Pons (tissue), 1 donor: ENCODE measurements at regions not wholly inside any gene's neighbourhood (a gene's known extent, or its start where the extent isn't known, plus 50 kb on each side); places are given as distances from the start of the nearest gene placed in this dataset.
"Not testable (repeated sequence)": the region's sequence is repeated elsewhere in the genome, so short reads cannot be mapped to it uniquely, and the experiment has no call there.

ENCODE experiments used
- DNase-seq: peaks from one replicate; pipeline ENCODE4 v3.0.0-alpha.2; 2016; ENCODE audit warnings: low spot score

GRCh38 chr10:106078895-106079576, 1085.5 kb downstream of the SORCS1 start:
- no peak for DNase-seq

GRCh38 chr10:106076496-106076895, 1088.0 kb downstream of the SORCS1 start:
- no peak for DNase-seq

- no peak for DNase-seq
Measured at GRCh38 chr10:106053061-106053460, 1111.4 kb downstream of the SORCS1 start.

GRCh38 chr10:106044503-106044902, 1120.0 kb downstream of the SORCS1 start:
- DNase-seq = no peak

GRCh38 chr10:106043863-106044262, 1120.6 kb downstream of the SORCS1 start:
- DNase-seq = peak; percentile 21

- no peak for DNase-seq
Measured at GRCh38 chr10:106038246-106038645, 1126.3 kb downstream of the SORCS1 start.

- no peak for DNase-seq
Measured at GRCh38 chr10:106033065-106033464, 1131.4 kb downstream of the SORCS1 start.

- no peak for DNase-seq
Measured at GRCh38 chr10:106032450-106033002, 1132.0 kb downstream of the SORCS1 start.

GRCh38 chr10:106027240-106027639, 1137.3 kb downstream of the SORCS1 start:
- no peak for DNase-seq

GRCh38 chr10:106025208-106025811, 1139.2 kb downstream of the SORCS1 start:
- DNase-seq = no peak

GRCh38 chr10:106023329-106023728, 1141.2 kb downstream of the SORCS1 start:
- no peak for DNase-seq

GRCh38 chr10:106019559-106019958, 1144.9 kb downstream of the SORCS1 start:
- not testable (repeated sequence) for DNase-seq

GRCh38 chr10:106015369-106016199, 1148.9 kb downstream of the SORCS1 start:
- not testable (repeated sequence) for DNase-seq

- no peak for DNase-seq
Measured at GRCh38 chr10:106011250-106011649, 1153.3 kb downstream of the SORCS1 start.

GRCh38 chr10:106000721-106001120, 1163.8 kb downstream of the SORCS1 start:
- no peak for DNase-seq

GRCh38 chr10:105993609-105994008, 1170.9 kb downstream of the SORCS1 start:
- no peak for DNase-seq

- no peak for DNase-seq
Measured at GRCh38 chr10:105992928-105993327, 1171.6 kb downstream of the SORCS1 start.

- no peak for DNase-seq
Measured at GRCh38 chr10:105990529-105990928, 1174.0 kb downstream of the SORCS1 start.

- DNase-seq = no peak
Measured at GRCh38 chr10:105989995-105990394, 1174.5 kb downstream of the SORCS1 start.

GRCh38 chr10:105988848-105989247, 1175.7 kb downstream of the SORCS1 start:
- no peak for DNase-seq

- DNase-seq = no peak
Measured at GRCh38 chr10:105986912-105987635, 1177.4 kb downstream of the SORCS1 start.

GRCh38 chr10:105986486-105986885, 1178.0 kb downstream of the SORCS1 start:
- no peak for DNase-seq
